ENCODE measurements at regions not wholly inside any gene's neighbourhood (a gene's known extent, or its start where the extent isn't known, plus 50 kb on each side); places are given as distances from the start of the nearest gene placed in this dataset.
"Not testable (repeated sequence)": the region's sequence is repeated elsewhere in the genome, so short reads cannot be mapped to it uniquely, and the experiment has no call there.

DNA sequence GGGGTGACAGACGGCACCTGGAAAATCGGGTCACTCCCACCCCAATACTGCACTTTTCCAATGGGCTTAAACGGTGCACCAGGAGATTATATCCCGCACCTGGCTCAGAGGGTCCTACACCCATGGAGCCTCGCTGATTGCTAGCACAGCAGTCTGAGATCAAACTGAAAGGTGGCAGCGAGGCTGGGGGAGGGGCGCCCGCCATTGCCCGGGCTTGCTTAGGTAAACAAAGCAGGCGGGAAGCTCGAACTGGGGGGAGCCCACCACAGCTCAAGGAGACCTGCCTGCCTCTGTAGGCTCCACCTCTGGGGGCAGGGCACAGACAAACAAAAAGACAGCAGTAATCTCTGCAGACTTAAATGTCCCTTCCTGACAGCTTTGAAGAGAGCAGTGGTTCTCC, 208.1 kb downstream of the SLC38A4 start:
- DNase-seq: not testable (repeated sequence)

DNA sequence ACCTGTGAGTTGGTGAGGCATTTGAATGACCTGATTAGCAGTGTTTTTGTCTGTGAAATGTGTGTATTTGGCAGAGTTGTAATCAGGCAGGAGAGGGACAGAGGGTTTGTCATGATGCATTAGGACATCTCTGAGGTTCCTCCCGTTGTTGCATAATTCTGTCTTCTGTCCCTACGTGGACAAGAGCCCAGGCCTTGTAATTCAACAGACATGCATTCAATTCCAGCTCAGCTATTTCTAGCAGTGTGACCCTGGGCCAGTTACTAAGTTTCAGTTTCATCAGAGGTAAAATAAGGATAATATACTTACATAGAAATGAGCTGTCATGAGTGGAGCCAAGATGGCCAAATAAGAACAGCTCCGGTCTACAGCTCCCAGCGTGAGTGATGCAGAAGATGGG, 208.6 kb downstream of the SLC38A4 start:
- DNase-seq: peak; percentile 42

GRCh38 chr12:46610754-46611153, 215.0 kb downstream of the SLC38A4 start:
- DNase-seq: no peak

DNA sequence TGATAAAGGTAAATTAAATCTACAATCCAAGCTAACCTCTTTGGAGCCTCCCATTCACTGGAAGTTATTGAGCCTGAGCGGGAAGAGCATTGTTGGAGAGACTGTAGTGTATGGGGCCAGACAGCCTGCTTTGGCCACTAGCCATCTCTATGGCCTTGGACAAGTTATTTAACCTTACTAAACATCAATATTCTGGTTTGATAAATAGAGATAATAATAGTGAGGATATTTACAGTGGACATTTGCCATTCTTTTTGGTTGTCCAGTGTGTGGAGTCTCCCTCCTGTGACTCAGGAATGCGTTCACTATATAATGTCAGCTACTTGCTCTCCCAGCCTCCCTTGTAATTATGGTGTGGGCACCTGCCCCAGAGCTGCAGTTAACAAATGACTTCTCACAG, 216.1 kb downstream of the SLC38A4 start:
- no peak for DNase-seq

DNA sequence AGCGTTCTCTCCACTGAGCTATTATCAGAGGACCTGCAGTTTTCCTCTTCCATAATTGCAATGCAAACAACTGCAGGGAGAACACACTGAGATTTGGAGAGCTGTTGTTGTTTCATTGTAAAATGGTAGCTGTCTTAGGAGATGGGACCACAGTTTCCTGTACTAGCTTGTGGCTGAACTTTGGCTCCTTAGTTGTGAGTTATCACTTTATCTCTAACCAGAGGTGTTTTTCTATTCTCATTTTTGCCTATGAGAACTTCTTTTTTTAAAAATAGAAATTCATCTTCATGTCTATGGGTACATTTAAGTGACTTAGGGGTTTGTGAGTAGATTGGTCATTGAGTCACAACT, 216.5 kb downstream of the SLC38A4 start:
- no peak for DNase-seq

DNA sequence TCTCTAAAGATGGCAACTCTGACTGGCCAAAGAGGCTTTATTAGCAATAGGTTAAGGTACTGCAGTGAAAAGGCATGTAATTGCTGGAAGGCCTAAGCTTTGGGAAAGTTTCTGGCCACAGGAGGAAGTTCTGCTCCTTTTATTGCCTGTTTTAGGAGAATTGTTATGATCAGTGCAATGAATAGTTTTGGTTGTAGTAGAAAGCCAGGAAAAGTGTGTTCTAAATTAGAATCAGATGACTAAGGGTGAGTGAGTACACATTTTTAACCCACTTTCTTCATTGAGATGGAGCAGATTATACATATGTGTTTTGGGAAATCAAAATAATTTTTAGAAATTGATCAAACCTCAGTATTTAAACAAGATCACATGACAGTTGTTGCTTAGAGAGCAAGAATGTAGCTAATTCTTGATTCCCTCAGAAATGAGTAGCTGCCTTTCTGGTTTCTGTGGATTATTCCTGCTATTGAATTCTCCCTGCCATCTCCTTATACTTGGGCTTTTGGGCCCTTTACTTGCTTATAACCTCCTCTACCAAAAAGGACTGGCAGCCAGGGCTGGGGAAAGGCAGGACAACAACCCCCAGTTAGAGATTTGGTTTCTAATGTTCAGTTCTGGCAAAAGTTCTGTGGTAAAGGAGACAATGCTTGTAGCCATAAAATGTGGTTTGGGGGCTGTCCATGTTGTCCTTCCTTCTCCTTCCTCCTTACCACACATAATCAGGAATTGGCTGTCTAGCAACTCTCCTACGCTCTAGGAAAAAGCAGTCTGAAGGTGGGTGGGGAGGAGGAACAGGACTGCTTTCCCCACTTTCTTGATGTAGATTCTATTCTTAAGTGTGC, 217.1 kb downstream of the SLC38A4 start:
- peak; percentile 74 for DNase-seq

DNA sequence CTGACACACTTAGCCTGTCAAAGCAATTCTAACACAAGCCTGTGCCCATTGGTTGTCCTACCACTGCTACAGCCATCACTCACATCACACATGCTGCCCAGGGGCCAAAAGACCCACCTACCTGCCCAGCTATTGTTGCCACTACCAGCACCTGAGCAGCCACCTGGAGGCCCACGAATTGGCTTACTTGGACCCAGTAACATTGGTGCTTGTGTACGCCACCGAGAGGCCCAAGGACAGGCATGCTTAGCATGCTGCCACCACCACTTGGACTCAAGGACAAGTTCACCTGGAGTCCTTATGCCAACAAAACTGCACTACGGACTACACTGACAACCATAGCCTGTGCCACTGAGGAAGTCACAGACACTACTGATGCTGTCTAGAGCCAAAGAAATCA, 221.1 kb downstream of the SLC38A4 start:
- no peak for DNase-seq

DNA sequence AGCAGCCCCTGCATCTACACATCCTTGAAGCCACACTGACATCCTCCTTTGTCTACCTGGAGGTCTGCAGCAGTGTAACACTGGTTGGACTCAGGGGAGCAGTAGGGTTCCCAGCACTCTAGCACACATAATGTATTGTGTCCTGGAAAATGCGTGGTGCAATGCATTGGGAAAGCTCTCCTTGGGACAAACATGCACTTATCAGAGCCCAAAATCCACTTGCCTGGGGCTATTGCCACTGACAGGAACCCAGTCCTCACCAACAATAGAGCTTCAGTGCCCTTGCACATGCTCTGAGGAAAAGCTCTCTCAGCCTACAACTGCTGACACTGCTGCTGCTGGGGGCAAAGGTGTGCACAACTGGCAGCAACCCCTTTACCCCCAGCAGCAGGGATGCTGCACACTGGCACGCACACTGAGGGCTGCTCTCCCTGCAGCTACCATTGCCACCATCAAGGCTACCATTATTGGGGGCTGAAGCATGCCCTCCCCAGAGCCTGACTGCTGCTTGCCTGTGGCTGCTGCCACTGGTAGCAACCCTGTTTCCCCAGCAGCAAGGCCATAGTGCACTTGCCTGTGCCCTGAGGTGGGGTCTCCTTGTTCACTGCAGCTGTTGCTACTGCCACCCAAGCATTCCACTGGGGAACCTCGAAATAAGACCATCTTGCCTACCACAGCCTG, 221.9 kb downstream of the SLC38A4 start:
- DNase-seq: no peak

DNA sequence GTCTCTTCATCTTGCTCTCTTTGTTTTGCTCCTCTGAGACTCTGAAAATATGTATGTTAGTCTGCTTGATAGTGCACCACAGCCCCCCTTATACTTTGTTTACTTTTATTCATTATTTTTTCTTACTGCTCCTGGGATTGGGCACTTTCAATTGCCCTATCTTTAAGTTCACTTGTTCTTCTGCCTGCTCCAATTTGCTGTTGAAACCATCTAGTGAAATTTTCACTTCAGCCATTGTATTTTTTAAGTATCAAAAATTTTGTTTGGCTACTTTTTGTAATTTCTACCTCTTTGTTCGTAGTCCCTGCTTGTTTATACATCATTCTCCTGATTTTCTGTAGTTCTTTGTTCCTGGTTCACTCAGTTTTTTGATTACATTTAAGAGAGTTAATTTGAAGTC, 223.3 kb downstream of the SLC38A4 start:
- DNase-seq: no peak

GRCh38 chr12:46590991-46591703, 218.6 kb upstream of the SLC38A2 start:
- no peak for DNase-seq

DNA sequence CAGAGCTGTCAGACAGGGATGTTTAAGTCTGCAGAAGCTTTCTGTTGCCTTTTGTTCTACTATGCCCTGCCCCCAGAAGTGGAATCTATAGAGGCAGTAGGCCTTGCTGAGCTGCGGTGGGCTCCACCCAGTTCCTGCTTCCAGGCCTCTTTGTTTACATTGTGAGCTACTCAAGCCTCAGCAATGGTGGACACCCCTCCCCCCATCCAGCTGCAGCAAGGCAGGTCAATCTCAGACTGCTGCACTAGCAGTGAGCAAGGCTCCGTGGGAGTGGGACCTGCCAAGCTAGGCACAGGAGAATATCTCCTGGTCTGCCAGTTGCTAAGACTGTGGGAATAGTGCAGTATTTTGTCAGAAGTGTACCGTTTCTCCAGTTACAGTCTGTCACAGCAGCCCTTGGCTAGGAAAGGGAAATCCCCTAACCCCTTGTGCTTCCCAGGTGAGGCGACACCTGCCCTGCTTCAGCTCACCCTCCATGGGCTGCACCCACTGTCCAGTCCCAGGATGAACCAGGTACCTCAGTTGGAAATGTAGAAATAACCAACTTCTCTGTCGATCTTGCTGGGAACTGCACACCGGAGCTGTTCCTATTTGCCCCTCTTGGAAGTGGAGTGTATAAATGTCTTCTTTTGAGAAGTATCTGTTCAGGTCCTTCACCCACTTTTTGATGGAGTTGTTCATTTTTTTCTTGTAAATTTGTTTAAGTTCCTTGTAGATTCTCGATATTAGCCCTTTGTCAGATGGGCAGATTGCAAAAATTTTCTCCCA, 213.5 kb upstream of the SLC38A2 start:
- peak; percentile 76 for DNase-seq

- DNase-seq: not testable (repeated sequence)
Observed at GRCh38 chr12:46584098-46584497, 211.5 kb upstream of the SLC38A2 start.

DNA sequence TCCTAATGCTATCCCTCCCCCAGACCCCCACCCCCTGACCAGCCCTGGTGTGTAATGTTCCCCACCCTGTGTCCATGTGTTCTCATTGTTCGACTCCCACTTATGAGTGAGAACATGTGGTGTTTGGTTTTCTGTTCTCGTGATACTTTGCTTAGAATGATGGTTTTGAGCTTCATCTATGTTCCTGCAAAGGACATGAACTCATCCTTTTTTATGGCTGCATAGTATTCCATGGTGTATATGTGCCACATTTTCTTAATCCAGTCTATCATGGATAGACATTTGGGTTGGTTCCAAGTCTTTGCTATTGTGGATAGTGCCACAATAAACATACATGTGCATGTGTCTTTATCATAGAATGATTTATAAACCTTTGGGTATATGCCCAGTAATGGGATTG, 209.4 kb upstream of the SLC38A2 start:
- not testable (repeated sequence) for DNase-seq

DNA sequence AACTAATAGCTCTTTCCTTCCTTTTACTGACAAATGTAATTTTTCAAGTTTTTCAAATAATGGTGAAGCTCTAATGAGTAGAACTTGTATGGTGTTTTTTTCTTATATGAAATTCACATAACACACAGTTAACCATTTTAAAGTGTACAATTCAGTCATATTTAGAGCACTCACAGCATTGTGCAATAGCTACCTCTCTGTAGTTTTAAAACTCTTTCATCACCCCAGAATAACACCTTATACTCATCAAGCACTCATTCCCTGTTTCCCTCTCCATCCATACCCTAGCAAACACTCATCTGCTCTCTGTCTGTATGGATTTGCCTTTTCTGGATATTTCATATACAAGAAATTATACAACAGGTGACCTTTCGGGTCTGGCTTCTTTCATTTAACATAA, 207.9 kb upstream of the SLC38A2 start:
- no peak for DNase-seq

GRCh38 chr12:46579474-46579873, 206.9 kb upstream of the SLC38A2 start:
- DNase-seq: no peak

- DNase-seq: no peak
Observed at GRCh38 chr12:46578190-46578982, 205.8 kb upstream of the SLC38A2 start.

- DNase-seq: no peak
Observed at GRCh38 chr12:46577063-46577776, 204.6 kb upstream of the SLC38A2 start.

DNA sequence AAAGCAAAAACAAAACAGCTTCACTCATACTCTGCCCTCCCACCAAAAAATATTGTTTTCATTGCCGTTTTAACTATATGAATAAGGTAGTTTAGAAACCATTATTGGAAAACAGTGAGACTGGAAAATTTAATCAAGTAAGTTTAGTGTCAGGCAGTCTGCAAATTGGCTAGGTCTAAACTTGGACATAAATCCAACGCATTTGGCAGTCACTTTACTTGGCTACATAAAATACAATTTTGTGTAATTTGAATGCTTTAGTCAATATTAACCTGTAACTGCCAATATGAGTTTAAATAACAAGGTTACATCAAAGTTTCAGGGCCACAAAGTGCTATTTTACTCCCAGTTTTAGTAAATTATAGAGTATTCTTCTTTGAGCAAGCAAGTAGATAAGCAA, 202.3 kb upstream of the SLC38A2 start:
- DNase-seq: no peak

GRCh38 chr12:46573347-46573658, 200.7 kb upstream of the SLC38A2 start:
- no peak for DNase-seq

- DNase-seq: no peak
Observed at GRCh38 chr12:46572644-46573346, 200.2 kb upstream of the SLC38A2 start.

- no peak for DNase-seq
Observed at GRCh38 chr12:46571608-46572007, 199.0 kb upstream of the SLC38A2 start.

All from HCEC 1CT (cell line).